Mesothelial cell of epicardium (in vitro differentiated cells): ENCODE measurements at regions not wholly inside any gene's neighbourhood (a gene's known extent, or its start where the extent isn't known, plus 50 kb on each side); places are given as distances from the start of the nearest gene placed in this dataset.

Source experiments
- DNase-seq, 2 experiments: peaks; one replicate each; pipeline ENCODE4 v3.0.0; 2021; ENCODE audit warnings: low spot score in 2 of 2; ENCODE audit not compliant: unreplicated experiment in 2 of 2
- H3K27ac Mint-ChIP-seq: 2 replicates; pipeline ENCODE4 v1.8.0; 2021; ENCODE audit warnings: mixed read lengths
- H3K27me3 Mint-ChIP-seq: 2 replicates; pipeline ENCODE4 v1.8.0; 2021; ENCODE audit warnings: low read depth, mixed read lengths
- H3K36me3 Mint-ChIP-seq: 2 replicates; pipeline ENCODE4 v1.8.0; 2021; ENCODE audit warnings: mixed read lengths
- H3K4me1 Mint-ChIP-seq: 2 replicates; pipeline ENCODE4 v1.8.0; 2021; ENCODE audit warnings: mixed read lengths
- H3K4me3 Mint-ChIP-seq: 2 replicates; pipeline ENCODE4 v1.8.0; 2021; ENCODE audit warnings: mild to moderate bottlenecking, moderate library complexity, mixed read lengths
- H3K9me3 Mint-ChIP-seq: 2 replicates; pipeline ENCODE4 v1.8.0; 2021; ENCODE audit warnings: mixed read lengths
- TF ChIP-seq, protein P1 (sequence below): fragments of 200-600 bp; sonication (generic); IDR thresholded peaks from one replicate; pipeline ENCODE4 v1.5.0; 2021; ENCODE audit warnings: antibody characterized with exemption; ENCODE audit not compliant: unreplicated experiment

DNA sequence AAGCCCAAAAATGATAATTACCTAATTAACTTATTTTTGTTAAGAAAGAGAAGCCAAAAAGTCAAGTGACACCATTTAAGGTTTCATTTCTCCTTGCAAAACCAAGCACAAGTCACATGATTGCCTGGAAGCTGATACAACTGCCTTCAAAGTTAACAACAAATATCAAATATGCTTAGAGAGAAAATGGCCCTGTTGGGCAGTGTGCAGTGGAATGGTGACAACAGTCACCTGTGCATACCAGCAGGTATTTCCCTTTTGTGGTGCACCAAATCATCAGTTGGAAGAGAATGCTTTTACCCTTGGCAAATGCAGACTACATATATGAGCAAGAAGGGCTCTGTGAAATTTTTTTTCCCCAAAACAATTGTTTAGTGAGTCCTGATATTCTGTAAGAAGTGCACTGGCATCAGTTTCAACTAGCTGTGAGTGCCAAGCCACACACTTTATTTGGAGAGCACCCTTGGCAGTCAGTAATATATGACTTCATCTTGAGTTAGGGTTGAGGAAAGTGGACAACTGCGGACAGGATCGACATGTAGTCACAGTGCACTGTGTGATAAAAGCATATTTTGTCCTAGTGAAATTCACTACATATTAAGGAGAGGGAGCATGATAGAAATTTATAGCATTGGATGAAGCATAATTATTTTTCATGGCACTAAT, 74.9 kb upstream of the DOCK10 start:
- H3K4me1 Mint-ChIP-seq = no peaks in the 10 kb centered on the region
- no peaks in the 10 kb centered on the region for H3K9me3 Mint-ChIP-seq
- no peak for DNase-seq
- H3K36me3 Mint-ChIP-seq = no peaks in the 10 kb centered on the region
- no peak overlapping the region for H3K4me3 Mint-ChIP-seq
- peaks cover 3% of the 10 kb centered on the region for H3K27me3 Mint-ChIP-seq
- no peak overlapping the region for H3K27ac Mint-ChIP-seq
- TF ChIP-seq, protein P1, sequence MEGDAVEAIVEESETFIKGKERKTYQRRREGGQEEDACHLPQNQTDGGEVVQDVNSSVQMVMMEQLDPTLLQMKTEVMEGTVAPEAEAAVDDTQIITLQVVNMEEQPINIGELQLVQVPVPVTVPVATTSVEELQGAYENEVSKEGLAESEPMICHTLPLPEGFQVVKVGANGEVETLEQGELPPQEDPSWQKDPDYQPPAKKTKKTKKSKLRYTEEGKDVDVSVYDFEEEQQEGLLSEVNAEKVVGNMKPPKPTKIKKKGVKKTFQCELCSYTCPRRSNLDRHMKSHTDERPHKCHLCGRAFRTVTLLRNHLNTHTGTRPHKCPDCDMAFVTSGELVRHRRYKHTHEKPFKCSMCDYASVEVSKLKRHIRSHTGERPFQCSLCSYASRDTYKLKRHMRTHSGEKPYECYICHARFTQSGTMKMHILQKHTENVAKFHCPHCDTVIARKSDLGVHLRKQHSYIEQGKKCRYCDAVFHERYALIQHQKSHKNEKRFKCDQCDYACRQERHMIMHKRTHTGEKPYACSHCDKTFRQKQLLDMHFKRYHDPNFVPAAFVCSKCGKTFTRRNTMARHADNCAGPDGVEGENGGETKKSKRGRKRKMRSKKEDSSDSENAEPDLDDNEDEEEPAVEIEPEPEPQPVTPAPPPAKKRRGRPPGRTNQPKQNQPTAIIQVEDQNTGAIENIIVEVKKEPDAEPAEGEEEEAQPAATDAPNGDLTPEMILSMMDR = no peak

DNA sequence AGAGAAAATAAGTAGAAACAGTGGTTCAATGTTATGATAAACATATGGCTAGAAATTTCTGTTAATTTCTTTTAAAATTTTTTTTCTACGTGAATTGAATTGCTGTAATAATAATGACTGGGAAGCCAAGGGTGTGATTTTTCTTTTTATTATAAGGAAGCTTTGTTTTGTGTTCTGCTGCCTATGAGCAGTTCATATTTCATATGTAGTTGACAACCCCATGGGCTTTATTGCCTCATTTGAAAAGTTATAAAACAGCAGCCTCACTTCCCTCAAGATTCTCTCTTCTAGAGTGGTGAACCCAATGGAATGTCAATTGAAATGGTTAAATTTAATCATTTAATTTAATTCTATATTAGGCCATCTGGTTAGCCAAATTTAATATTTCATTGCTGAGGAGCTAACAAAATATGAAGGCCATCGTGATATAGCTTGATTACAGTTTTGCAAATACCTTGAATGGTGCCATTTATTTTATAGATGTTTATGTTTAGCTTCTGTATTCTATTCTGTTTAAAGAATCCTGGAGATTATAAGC, 72.6 kb upstream of the DOCK10 start:
- Mint-ChIP-seq H3K4me3 (no peak overlapping the region), H3K36me3 (no peaks in the 10 kb centered on the region), H3K9me3 (no peaks in the 10 kb centered on the region), H3K27ac (no peak overlapping the region), H3K4me1 (no peaks in the 10 kb centered on the region), H3K27me3 (peaks cover 3% of the 10 kb centered on the region)
- DNase-seq = no peak
- TF ChIP-seq, protein P1 = no peak

GRCh38 chr2:225113371-225114015, 71.2 kb upstream of the DOCK10 start:
- TF ChIP-seq, protein P1 = no peak
- H3K4me3 Mint-ChIP-seq = no peak overlapping the region
- DNase-seq = no peak
- no peaks in the 10 kb centered on the region for H3K9me3 Mint-ChIP-seq
- peaks cover 3% of the 10 kb centered on the region for H3K27me3 Mint-ChIP-seq
- H3K4me1 Mint-ChIP-seq = no peaks in the 10 kb centered on the region
- H3K27ac Mint-ChIP-seq = no peak overlapping the region
- no peaks in the 10 kb centered on the region for H3K36me3 Mint-ChIP-seq

DNA sequence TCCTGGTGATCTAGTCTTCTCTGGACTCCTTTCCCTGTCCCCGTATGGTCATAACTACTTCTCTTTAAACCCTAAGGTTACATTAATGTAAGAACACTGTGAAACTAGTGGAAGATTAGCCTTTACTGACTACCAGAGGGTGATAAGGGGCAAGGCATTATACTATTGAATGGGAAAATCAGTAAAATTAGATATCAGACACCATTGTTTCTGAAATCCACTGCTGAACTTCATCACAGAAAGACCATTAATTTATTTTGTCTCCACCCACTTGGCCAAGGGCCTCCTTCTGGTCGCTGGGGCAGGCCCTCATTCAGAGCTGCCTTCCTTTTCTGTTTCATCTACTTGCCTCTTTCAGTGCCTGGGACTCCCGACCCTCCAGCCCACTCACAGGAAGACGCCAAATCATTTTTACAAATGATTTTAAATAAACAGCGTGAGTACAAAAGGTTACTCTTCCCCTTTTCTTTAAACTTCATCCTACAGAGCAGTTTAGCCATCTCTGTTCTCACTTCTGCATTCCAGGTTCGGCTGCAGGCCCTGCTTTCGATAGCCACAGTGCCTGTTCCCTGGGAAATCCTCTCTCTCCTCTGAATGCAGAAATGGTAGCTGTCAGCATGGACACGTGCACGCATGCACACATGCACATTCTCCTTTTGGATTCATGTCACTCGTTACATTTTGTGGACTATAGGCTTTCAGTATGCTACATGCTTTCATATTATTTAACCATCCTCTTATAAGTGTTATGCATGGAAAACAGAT, 70.3 kb upstream of the DOCK10 start:
- Mint-ChIP-seq H3K4me1 (no peaks in the 10 kb centered on the region), H3K4me3 (no peak overlapping the region), H3K27me3 (peaks cover 3% of the 10 kb centered on the region), H3K9me3 (no peaks in the 10 kb centered on the region), H3K27ac (no peak overlapping the region), H3K36me3 (no peaks in the 10 kb centered on the region)
- no peak for DNase-seq
- TF ChIP-seq, protein P1 = no peak

GRCh38 chr2:225108805-225109204, 66.5 kb upstream of the DOCK10 start:
- Mint-ChIP-seq H3K4me1 (no peaks in the 10 kb centered on the region), H3K27ac (no peak overlapping the region), H3K4me3 (no peak overlapping the region), H3K27me3 (no peaks in the 10 kb centered on the region), H3K9me3 (no peaks in the 10 kb centered on the region), H3K36me3 (no peaks in the 10 kb centered on the region)
- no peak for DNase-seq
- TF ChIP-seq, protein P1 = no peak
